Small intestine (tissue), 7 donors: ENCODE measurements at regions not wholly inside any gene's neighbourhood (a gene's known extent, or its start where the extent isn't known, plus 50 kb on each side); places are given as distances from the start of the nearest gene placed in this dataset.

Source experiments
- DNase-seq, 2 donors: peaks; one replicate each; pipeline versions ENCODE4 v3.0.0 to v3.0.0-alpha.2; 2013
- FAIRE-seq: peaks from 2 replicates; lab custom pipeline; 2012; peaks lifted over from hg19 to GRCh38; lab: Jason Lieb, UNC
- H3K27ac ChIP-seq, 3 donors: one replicate each; pipeline ENCODE4 v1.5.1; 2013; ENCODE audit warnings: low read length in 2 of 3, mild to moderate bottlenecking in 2 of 3, control low read depth in 1 of 3, inconsistent platforms in 1 of 3, low read depth in 1 of 3, moderate library complexity in 1 of 3
- H3K27me3 ChIP-seq, 3 donors: one replicate each; pipeline ENCODE4 v1.6.1; 2013; ENCODE audit warnings: low read length in 3 of 3, inconsistent platforms in 1 of 3; ENCODE audit not compliant: control insufficient read depth in 3 of 3, insufficient read depth in 3 of 3
- H3K36me3 ChIP-seq, 3 donors: one replicate each; pipeline ENCODE4 v1.6.1; 2013; ENCODE audit warnings: low read length in 3 of 3, inconsistent platforms in 1 of 3, low read depth in 1 of 3, mild to moderate bottlenecking in 1 of 3, moderate library complexity in 1 of 3; ENCODE audit not compliant: control insufficient read depth in 3 of 3, insufficient read depth in 2 of 3
- H3K4me1 ChIP-seq, 3 donors: one replicate each; pipeline ENCODE4 v1.6.1; 2013; ENCODE audit warnings: low read length in 2 of 3, inconsistent platforms in 1 of 3, low read depth in 1 of 3, mild to moderate bottlenecking in 1 of 3, moderate library complexity in 1 of 3; ENCODE audit not compliant: control insufficient read depth in 3 of 3, insufficient read depth in 2 of 3
- H3K4me3 ChIP-seq, 3 donors: one replicate each; pipeline ENCODE4 v1.5.1; 2013; ENCODE audit warnings: low read length in 3 of 3, control low read depth in 1 of 3, inconsistent platforms in 1 of 3, low read depth in 1 of 3, mild to moderate bottlenecking in 1 of 3, moderate library complexity in 1 of 3
- H3K9me3 ChIP-seq, 2 donors: one replicate each; pipeline ENCODE4 v1.6.1; 2013; ENCODE audit warnings: low read depth in 1 of 2, low read length in 1 of 2; ENCODE audit not compliant: control insufficient read depth in 2 of 2, insufficient read depth in 1 of 2
- WGBS, 3 donors: extraction: QIAGEN DNeasy Blood & Tissue Kit; methylation state at CpG; one replicate each; pipeline ENCODE4 v1.1.7; 2013; 5-methylcytosine and 5-hydroxymethylcytosine counted together
- donor health status: healthy with polysubstance abuse.
- donor health status: control.
- donor health status: control.
- donor health status: Bipolar disorder and iron deficiency.
- donor health status: healthy.

- Histone ChIP-seq H3K9me3 (no peaks in the 10 kb centered on the region), H3K36me3 (no peaks in the 10 kb centered on the region), H3K27me3 (no peaks in the 10 kb centered on the region), H3K4me3 (no peak overlapping the region), H3K4me1 (no peaks in the 10 kb centered on the region), H3K27ac (no peak overlapping the region)
- DNase-seq (no peak), FAIRE-seq (no peak)
- WGBS, 3 donors, result 26 to 44% (median 39%) methylated on average over 1 of the region's 1 CpG
Observed at GRCh38 chr5:89849830-89850512, 559.6 kb downstream of the CETN3 start.

GRCh38 chr5:89847743-89848142 lies 561.8 kb downstream of the CETN3 start:
- H3K27me3 ChIP-seq, result no peaks in the 10 kb centered on the region
- WGBS, 3 donors, result 60 to 72% (median 61%) methylated on average over 4 of the region's 4 CpGs
- DNase-seq (no peak), FAIRE-seq (no peak)
- H3K4me3 ChIP-seq, result no peak overlapping the region
- H3K27ac ChIP-seq, result no peak overlapping the region
- no peaks in the 10 kb centered on the region for H3K36me3 ChIP-seq
- no peaks in the 10 kb centered on the region for H3K9me3 ChIP-seq
- no peaks in the 10 kb centered on the region for H3K4me1 ChIP-seq

GRCh38 chr5:89844548-89844947 lies 565.0 kb downstream of the CETN3 start:
- no peak overlapping the region for H3K4me3 ChIP-seq
- no peak overlapping the region for H3K27ac ChIP-seq
- FAIRE-seq, result no peak
- H3K27me3 ChIP-seq, result no peaks in the 10 kb centered on the region
- DNase-seq, result no peak
- no peaks in the 10 kb centered on the region for H3K36me3 ChIP-seq
- no peaks in the 10 kb centered on the region for H3K9me3 ChIP-seq
- H3K4me1 ChIP-seq, result no peaks in the 10 kb centered on the region

- Histone ChIP-seq H3K9me3 (no peaks in the 10 kb centered on the region), H3K4me1 (no peaks in the 10 kb centered on the region), H3K4me3 (no peak overlapping the region), H3K27me3 (no peaks in the 10 kb centered on the region), H3K27ac (no peak overlapping the region), H3K36me3 (no peaks in the 10 kb centered on the region)
- WGBS, 3 donors, result 21 to 30% (median 30%) methylated on average over 1 of the region's 1 CpG
- DNase-seq (no peak), FAIRE-seq (no peak)
Observed at GRCh38 chr5:89842531-89842930, 567.0 kb downstream of the CETN3 start.

GRCh38 chr5:89840906-89841305 lies 568.6 kb downstream of the CETN3 start:
- no peak overlapping the region for H3K4me3 ChIP-seq
- no peaks in the 10 kb centered on the region for H3K36me3 ChIP-seq
- H3K27me3 ChIP-seq, result no peaks in the 10 kb centered on the region
- DNase-seq (no peak), FAIRE-seq (no peak)
- no peaks in the 10 kb centered on the region for H3K4me1 ChIP-seq
- H3K27ac ChIP-seq, result no peak overlapping the region
- H3K9me3 ChIP-seq, result no peaks in the 10 kb centered on the region

GRCh38 chr5:89830691-89831090 lies 578.9 kb downstream of the CETN3 start:
- FAIRE-seq (no peak), DNase-seq (no peak)
- H3K9me3 ChIP-seq, result no peaks in the 10 kb centered on the region
- no peaks in the 10 kb centered on the region for H3K27me3 ChIP-seq
- H3K4me3 ChIP-seq, result no peak overlapping the region
- WGBS, 3 donors, result 15 to 42% (median 24%) methylated on average over 2 of the region's 2 CpGs
- no peaks in the 10 kb centered on the region for H3K36me3 ChIP-seq
- no peak overlapping the region for H3K27ac ChIP-seq
- no peaks in the 10 kb centered on the region for H3K4me1 ChIP-seq

GRCh38 chr5:89827960-89828359 lies 581.6 kb downstream of the CETN3 start:
- H3K4me1 ChIP-seq, result no peaks in the 10 kb centered on the region
- H3K27ac ChIP-seq, result no peak overlapping the region
- WGBS, 3 donors, result 76 to 85% (median 76%) methylated on average over 6 of the region's 6 CpGs
- no peak overlapping the region for H3K4me3 ChIP-seq
- DNase-seq (no peak), FAIRE-seq (no peak)
- H3K36me3 ChIP-seq, result no peaks in the 10 kb centered on the region
- H3K9me3 ChIP-seq, result no peaks in the 10 kb centered on the region
- no peaks in the 10 kb centered on the region for H3K27me3 ChIP-seq

- H3K27ac ChIP-seq, result no peak overlapping the region
- DNase-seq (no peak), FAIRE-seq (no peak)
- H3K27me3 ChIP-seq, result no peaks in the 10 kb centered on the region
- no peaks in the 10 kb centered on the region for H3K9me3 ChIP-seq
- no peaks in the 10 kb centered on the region for H3K36me3 ChIP-seq
- 82 to 84% (median 84%) methylated on average over 14 of the region's 14 CpGs for WGBS, 3 donors
- no peaks in the 10 kb centered on the region for H3K4me1 ChIP-seq
- H3K4me3 ChIP-seq, result no peak overlapping the region
Observed at GRCh38 chr5:89827359-89827758, 582.2 kb downstream of the CETN3 start.

GRCh38 chr5:89826938-89827337 lies 582.6 kb downstream of the CETN3 start:
- DNase-seq, result no peak

More at GRCh38 chr5:89826938-89827337, 582.6 kb downstream of the CETN3 start:
- no peak for FAIRE-seq
- Histone ChIP-seq H3K27ac (no peak overlapping the region), H3K27me3 (no peaks in the 10 kb centered on the region), H3K4me3 (no peak overlapping the region), H3K36me3 (no peaks in the 10 kb centered on the region), H3K9me3 (no peaks in the 10 kb centered on the region), H3K4me1 (no peaks in the 10 kb centered on the region)
- WGBS, 3 donors, result 73 to 76% (median 75%) methylated on average over 8 of the region's 8 CpGs
